Stimulated activated memory B cell treated with anti-CD40 and anti-IgM and Interleukin-4, amounts not matched to agents 10 μg/mL and 1 μg/mL and 100 μg/mL, for 72 hours (primary cell): ENCODE measurements at regions not wholly inside any gene's neighbourhood (a gene's known extent, or its start where the extent isn't known, plus 50 kb on each side); places are given as distances from the start of the nearest gene placed in this dataset.
"Not testable (repeated sequence)": the region's sequence is repeated elsewhere in the genome, so short reads cannot be mapped to it uniquely, and the experiment has no call there.

Experiments used
- ATAC-seq: fragments of 150-1000 bp; cut with Tn5 transposase; 2 replicates; pipeline ENCODE4 v1.10.0; 2021
- H3K27ac Mint-ChIP-seq: one replicate; pipeline ENCODE4 v1.8.0; 2022; ENCODE audit warnings: mild to moderate bottlenecking, mixed read lengths
- H3K27me3 Mint-ChIP-seq: one replicate; pipeline ENCODE4 v1.8.0; 2022; ENCODE audit warnings: mixed read lengths
- H3K36me3 Mint-ChIP-seq: one replicate; pipeline ENCODE4 v1.8.0; 2022; ENCODE audit warnings: mixed read lengths
- H3K4me1 Mint-ChIP-seq: one replicate; pipeline ENCODE4 v1.8.0; 2022; ENCODE audit warnings: mixed read lengths
- H3K4me3 Mint-ChIP-seq: one replicate; pipeline ENCODE4 v1.8.0; 2022; ENCODE audit warnings: mild to moderate bottlenecking, moderate library complexity, mixed read lengths
- H3K9me3 Mint-ChIP-seq: one replicate; pipeline ENCODE4 v1.8.0; 2022; ENCODE audit warnings: mixed read lengths

DNA sequence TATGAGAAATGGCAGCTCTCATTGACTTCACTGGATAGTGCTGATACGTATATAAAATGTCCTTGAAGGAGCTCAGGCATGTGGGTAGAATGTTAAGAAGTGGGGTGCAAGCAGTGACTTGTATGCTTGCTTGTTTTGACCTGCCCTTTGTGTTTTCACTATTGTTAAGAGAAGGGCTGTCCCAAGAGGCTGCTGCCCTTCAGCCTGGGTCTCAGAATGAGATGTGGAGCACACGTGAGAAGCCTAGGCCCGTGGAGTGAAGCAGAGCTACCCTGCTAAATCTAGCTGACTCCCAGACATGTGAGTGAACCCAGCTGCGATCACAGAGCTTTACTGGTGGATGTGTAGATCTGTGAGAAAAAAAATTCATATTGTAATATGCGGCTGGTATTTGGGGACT, 305.3 kb upstream of the RGS17 start:
- Mint-ChIP-seq H3K4me1 (no peaks in the 10 kb centered on the region), H3K27ac (no peak overlapping the region), H3K9me3 (peaks cover 4% of the 10 kb centered on the region), H3K36me3 (no peaks in the 10 kb centered on the region), H3K4me3 (no peak overlapping the region), H3K27me3 (no peaks in the 10 kb centered on the region)
- no peak for ATAC-seq

DNA sequence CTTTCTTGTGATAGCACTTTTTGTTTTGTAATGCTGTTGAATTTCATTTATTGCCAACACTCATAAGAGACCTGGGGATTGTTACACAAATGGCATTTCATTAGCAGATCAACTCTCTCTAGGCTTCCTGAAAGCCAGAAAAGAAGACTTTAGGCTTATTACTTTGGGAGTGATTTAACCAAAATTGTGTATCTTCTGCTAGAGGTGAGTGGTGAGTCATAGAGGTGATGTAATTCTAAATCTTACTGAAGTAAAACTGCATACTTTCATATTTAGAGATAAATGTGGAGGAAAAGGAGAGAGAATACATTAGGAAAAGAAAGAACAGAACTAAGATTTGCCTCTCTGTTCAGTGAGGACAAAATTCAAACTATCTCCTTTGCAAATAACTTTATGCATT, 304.7 kb upstream of the RGS17 start:
- H3K4me3 Mint-ChIP-seq: no peak overlapping the region
- H3K27me3 Mint-ChIP-seq: no peaks in the 10 kb centered on the region
- H3K36me3 Mint-ChIP-seq: no peaks in the 10 kb centered on the region
- ATAC-seq: no peak
- no peak overlapping the region for H3K27ac Mint-ChIP-seq
- H3K9me3 Mint-ChIP-seq: peaks cover 4% of the 10 kb centered on the region
- H3K4me1 Mint-ChIP-seq: no peaks in the 10 kb centered on the region

DNA sequence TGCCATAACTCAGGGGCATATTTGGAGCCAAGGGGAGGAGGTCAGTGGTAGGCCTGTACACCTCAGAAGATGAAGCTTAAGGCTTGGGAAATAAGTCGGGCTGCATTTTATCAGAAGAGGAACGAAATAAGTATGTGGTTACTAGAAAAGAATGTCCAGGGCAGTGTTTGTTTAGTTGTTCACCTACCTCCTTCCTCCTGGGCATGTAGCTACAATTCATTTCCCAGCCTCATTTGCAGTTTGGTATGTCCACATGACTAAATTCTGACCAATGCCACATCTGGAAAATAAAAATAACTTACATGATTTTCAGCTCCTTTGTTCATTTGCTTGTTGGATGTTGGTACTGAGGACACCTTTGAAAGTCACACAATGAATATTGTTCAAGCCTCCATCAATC, 294.5 kb upstream of the RGS17 start:
- H3K4me3 Mint-ChIP-seq: no peak overlapping the region
- H3K36me3 Mint-ChIP-seq: no peaks in the 10 kb centered on the region
- no peak for ATAC-seq
- H3K27ac Mint-ChIP-seq: no peak overlapping the region
- no peaks in the 10 kb centered on the region for H3K27me3 Mint-ChIP-seq
- no peaks in the 10 kb centered on the region for H3K4me1 Mint-ChIP-seq
- H3K9me3 Mint-ChIP-seq: peaks cover 3% of the 10 kb centered on the region

DNA sequence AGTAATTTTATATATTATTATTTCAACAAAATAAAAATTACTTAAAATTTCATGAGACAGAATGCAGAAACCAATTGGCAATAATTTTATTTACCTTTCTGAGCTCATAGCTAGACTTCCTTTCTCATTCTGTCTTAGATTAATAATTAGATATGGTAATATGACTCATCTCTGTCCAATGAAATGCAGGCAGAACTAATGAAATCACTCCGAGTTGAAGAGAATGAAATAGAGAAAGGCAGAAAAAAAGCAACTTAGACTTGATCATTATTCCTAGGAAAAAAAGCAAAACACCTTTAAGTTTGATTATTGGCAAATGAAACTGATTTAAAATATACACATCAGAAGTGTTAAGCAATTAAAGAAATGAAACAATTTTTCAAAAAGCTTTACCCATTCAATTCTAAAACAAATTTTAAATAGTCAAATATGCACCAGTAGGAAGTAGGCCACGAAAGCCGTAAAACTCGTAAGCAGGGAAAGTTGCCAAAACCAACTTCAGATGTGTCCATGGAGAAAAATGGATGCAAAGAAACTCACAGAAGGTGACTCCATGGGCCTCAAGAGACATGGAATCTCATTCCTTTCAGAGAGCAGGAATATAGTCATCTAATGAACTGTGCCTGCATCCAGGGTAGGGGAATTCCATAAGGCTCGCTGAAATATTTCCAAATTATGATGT, 293.8 kb upstream of the RGS17 start:
- ATAC-seq: no peak
- Mint-ChIP-seq H3K9me3 (no peaks in the 10 kb centered on the region), H3K36me3 (no peaks in the 10 kb centered on the region), H3K27ac (no peak overlapping the region), H3K4me1 (no peaks in the 10 kb centered on the region), H3K27me3 (no peaks in the 10 kb centered on the region), H3K4me3 (no peak overlapping the region)

DNA sequence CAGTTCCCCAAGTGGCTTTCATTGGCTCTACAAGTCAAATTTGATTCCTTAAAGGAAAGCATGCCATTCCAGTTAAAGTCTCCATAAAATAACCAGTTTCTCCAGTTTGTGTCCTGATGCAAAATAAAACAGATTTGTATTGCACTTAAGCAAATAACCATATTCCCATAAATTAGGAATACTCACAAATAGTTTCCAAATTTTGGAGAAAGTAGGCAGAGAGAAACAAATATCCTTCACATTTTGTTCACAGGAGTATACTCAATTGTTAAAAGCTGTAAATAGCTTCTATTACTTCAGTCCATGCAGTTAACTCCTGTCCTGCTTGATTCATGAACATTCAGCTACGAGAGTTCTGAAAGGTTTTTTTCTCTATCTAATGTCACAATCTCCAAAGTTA, 281.4 kb upstream of the RGS17 start:
- H3K27ac Mint-ChIP-seq: no peak overlapping the region
- H3K4me3 Mint-ChIP-seq: no peak overlapping the region
- no peak for ATAC-seq
- H3K36me3 Mint-ChIP-seq: no peaks in the 10 kb centered on the region
- no peaks in the 10 kb centered on the region for H3K4me1 Mint-ChIP-seq
- no peaks in the 10 kb centered on the region for H3K27me3 Mint-ChIP-seq
- peaks cover 2% of the 10 kb centered on the region for H3K9me3 Mint-ChIP-seq

DNA sequence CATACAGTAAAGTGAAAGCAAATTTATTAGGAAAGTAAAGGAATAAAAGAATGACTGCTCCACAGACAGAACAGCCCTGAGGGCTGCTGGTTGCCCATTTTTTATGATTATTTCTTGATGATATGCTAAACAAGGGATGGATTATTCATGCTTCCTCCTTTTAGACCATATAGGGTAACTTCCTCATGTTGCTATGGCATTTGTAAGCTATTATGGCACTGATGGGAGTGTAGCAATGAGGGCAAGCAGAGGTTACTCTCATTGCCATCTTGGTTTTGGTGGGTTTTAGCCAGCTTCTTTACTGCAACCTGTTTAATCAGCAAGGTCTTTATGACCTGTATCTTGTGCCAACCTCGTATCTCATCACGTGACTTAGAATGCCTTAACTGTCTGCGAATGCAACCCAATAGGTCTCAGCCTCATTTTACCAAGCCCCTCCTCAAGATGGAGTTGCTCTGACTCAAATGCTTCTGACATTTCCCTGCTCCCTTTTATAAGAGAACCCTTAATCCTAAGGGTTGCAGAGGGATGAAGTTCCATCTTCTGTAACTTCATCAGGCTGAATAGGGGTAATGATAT, 280.1 kb upstream of the RGS17 start:
- no peaks in the 10 kb centered on the region for H3K27me3 Mint-ChIP-seq
- H3K4me1 Mint-ChIP-seq: no peaks in the 10 kb centered on the region
- no peak overlapping the region for H3K27ac Mint-ChIP-seq
- no peak overlapping the region for H3K4me3 Mint-ChIP-seq
- H3K9me3 Mint-ChIP-seq: peaks cover 5% of the 10 kb centered on the region
- no peaks in the 10 kb centered on the region for H3K36me3 Mint-ChIP-seq
- ATAC-seq: no peak

DNA sequence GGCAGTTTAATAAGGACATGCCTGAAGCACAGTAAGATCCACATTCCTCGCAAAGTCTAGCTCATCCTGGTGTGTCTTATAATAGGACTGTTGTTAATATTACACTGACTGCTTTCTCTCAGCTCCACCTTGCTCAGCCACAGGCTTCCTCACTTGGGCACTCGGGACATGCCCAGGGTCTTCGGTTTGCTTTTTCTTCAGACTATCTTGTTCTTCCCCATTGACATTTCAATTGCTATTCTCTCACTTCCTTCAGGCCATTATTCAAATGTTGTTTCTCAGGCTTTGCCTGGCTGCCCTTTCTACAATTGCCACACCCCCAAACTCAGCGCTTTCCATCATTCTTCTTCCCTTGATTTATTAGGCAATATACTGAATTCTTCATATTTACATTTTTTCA, 274.8 kb upstream of the RGS17 start:
- Mint-ChIP-seq H3K27ac (no peak overlapping the region), H3K4me3 (no peak overlapping the region), H3K4me1 (no peaks in the 10 kb centered on the region), H3K36me3 (no peaks in the 10 kb centered on the region), H3K27me3 (no peaks in the 10 kb centered on the region), H3K9me3 (peaks cover 3% of the 10 kb centered on the region)
- no peak for ATAC-seq

DNA sequence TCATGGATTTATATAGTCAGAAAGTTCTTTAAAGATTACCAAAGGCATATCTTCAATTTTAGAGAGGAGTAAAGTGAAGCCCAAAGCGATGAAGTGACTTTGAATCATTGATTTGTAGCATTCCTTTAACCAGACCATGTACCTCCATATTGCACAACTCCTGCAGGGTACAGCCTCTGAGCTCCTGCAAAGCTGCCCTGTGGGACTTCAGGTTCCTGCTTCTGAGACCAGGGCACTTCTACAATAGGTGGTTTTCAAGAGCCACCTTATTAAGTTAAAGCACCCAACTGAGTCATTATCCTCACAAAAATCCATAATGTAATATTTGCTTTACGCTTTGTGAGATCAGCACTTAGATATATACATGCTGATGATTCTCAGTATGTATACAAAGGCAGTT, 270.7 kb upstream of the RGS17 start:
- H3K27me3 Mint-ChIP-seq: no peaks in the 10 kb centered on the region
- no peak overlapping the region for H3K27ac Mint-ChIP-seq
- H3K9me3 Mint-ChIP-seq: peaks cover 5% of the 10 kb centered on the region
- no peaks in the 10 kb centered on the region for H3K4me1 Mint-ChIP-seq
- no peak overlapping the region for H3K4me3 Mint-ChIP-seq
- ATAC-seq: no peak
- H3K36me3 Mint-ChIP-seq: no peaks in the 10 kb centered on the region

DNA sequence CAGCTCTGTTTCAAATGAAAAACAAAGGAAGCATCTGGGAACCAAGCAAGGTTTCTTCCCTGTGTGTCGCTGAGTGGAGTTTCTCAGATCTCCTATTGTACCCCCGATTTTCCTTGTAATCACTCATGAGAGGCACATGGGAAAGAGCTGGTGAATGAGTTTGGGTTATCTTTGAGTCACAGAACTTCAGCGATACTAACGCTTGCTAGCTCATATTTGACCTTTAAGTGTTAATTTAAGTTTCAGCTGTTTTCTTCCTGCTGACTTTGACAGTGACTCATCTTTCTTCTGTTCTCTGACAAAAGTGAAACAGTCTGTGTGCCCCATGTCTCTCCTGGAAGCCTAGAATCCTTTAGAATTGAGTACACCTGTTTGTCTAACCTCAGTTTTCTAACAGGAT, 261.1 kb upstream of the RGS17 start:
- Mint-ChIP-seq H3K27me3 (no peaks in the 10 kb centered on the region), H3K4me3 (no peak overlapping the region), H3K4me1 (no peaks in the 10 kb centered on the region), H3K36me3 (no peaks in the 10 kb centered on the region), H3K27ac (no peak overlapping the region), H3K9me3 (peaks cover 10% of the 10 kb centered on the region)
- no peak for ATAC-seq

DNA sequence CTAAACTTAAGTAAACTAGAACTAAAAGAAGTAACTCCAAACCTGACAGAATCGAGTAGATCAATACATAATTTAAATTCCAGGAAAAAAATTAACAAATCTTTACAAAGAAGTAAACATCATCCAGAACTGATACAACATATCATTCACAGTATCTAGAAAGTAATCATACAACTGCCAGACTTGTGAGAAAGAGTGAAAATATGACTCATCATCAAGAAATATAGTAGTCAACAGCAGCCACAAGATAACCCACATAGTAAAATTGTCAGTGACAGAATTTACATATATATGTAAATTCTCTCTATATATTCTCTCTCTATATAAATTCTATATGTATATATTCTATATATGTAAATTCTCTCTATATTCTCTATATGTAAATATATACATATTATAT, 242.8 kb upstream of the RGS17 start:
- Mint-ChIP-seq H3K27me3 (no peaks in the 10 kb centered on the region), H3K4me3 (no peak overlapping the region), H3K9me3 (no peaks in the 10 kb centered on the region), H3K4me1 (no peaks in the 10 kb centered on the region), H3K27ac (no peak overlapping the region), H3K36me3 (no peaks in the 10 kb centered on the region)
- ATAC-seq: no peak

DNA sequence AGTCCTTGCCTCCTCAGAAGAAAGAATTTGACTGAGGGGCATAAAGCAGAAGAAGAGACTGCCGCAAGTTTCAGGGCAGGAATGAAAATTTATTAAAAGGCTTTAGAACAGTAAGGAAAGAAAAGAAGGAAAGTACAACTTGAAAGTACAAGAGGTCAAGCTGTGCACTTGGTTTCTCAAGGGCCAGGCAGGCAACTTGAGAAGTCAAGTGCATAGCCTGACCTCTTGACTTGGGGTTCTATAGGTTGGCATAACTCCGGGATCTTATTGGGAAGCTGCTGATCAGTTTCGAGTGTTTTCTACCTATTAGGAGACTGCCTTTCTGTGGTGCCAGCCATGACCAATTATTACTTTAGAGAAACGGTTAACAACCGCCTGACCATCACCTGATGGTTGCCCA, 237.0 kb upstream of the RGS17 start:
- Mint-ChIP-seq H3K4me3 (no peak overlapping the region), H3K4me1 (no peaks in the 10 kb centered on the region), H3K27me3 (no peaks in the 10 kb centered on the region), H3K36me3 (no peaks in the 10 kb centered on the region), H3K27ac (no peak overlapping the region), H3K9me3 (peaks cover 1% of the 10 kb centered on the region)
- ATAC-seq: no peak

DNA sequence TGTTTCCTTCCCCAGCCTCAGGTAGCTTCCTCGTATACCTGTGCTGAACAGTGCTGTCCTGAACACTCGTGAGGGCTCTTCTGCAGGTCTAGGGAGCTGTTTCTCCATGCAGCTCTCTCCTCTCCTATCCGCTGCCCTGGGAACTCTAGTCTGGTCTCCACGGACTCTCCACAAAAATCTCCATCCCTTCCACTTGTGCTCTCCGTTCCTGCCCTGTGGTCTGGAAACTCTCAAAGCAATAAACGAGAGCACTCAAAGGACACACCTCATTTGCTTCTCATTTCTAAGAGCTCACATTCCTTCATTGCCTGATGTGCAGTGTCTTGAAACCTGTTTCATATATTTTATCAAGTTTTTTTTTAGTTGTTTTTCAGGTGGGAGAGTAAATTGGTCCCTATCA, 235.9 kb upstream of the RGS17 start:
- H3K27me3 Mint-ChIP-seq: no peaks in the 10 kb centered on the region
- no peak overlapping the region for H3K27ac Mint-ChIP-seq
- no peak for ATAC-seq
- H3K9me3 Mint-ChIP-seq: peaks cover 3% of the 10 kb centered on the region
- H3K36me3 Mint-ChIP-seq: no peaks in the 10 kb centered on the region
- H3K4me3 Mint-ChIP-seq: no peak overlapping the region
- no peaks in the 10 kb centered on the region for H3K4me1 Mint-ChIP-seq

DNA sequence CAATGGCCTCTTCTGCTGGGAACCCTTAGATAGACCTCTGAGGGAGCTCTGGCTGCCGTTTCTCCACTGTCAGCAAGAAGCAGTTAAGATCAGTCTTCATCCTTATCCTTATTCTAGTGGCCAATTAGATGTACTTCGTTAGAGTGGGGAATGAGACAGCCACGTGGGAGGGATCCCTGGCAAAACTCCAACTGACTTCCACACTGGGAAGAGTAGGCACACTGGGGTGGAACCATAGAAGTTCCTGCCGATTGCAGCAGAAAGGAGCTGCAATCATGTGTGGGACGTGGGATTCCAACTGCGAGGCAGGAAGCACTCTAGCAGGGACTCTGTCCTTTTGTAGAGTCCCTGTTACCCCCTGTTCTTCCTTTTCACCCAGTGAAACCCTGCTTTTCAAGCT, 226.3 kb upstream of the RGS17 start:
- Mint-ChIP-seq H3K36me3 (no peaks in the 10 kb centered on the region), H3K27me3 (no peaks in the 10 kb centered on the region), H3K27ac (no peak overlapping the region), H3K9me3 (peaks cover 3% of the 10 kb centered on the region), H3K4me1 (no peaks in the 10 kb centered on the region), H3K4me3 (no peak overlapping the region)
- ATAC-seq: no peak

DNA sequence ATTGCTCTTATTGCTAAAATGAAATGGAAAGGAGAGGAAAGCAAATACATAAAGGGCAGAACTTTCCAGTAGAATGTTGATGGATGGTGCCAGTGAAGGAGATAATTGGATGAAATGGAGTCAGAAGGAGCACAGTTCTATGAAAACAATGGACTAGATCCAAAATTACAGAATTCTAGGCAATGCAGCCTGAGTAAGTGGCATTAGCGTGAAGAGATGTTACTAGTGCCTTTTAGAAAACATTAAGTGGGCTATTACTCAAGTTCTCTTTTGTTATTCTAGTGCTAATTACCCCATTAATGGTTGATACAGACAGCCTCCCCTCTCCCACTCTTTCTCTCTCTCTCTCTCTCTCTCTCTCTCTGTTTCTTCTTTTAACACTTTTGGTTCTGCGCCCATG, 209.5 kb upstream of the RGS17 start:
- no peak overlapping the region for H3K27ac Mint-ChIP-seq
- H3K9me3 Mint-ChIP-seq: peaks cover 5% of the 10 kb centered on the region
- no peaks in the 10 kb centered on the region for H3K36me3 Mint-ChIP-seq
- H3K4me3 Mint-ChIP-seq: no peak overlapping the region
- H3K4me1 Mint-ChIP-seq: no peaks in the 10 kb centered on the region
- H3K27me3 Mint-ChIP-seq: no peaks in the 10 kb centered on the region
- no peak for ATAC-seq

DNA sequence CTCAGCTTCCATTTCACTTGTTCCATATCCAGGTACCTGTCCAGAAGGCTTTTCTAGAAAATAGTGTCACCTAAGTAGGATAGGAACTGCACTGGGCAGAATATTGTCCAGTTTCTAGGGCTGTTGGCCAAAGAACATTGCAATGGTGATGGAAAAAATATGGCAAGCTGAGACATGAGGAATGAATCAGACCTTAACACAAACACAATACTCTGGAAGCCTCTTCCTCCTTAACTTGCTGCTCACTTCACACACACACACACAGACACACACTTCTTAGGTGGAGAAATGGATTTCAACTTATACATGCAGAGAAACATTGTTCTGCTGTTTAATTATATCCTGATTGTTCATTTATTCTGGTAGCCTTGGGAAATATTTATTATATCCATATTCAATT, 203.0 kb upstream of the RGS17 start:
- ATAC-seq: no peak
- no peak overlapping the region for H3K4me3 Mint-ChIP-seq
- peaks cover 19% of the 10 kb centered on the region for H3K9me3 Mint-ChIP-seq
- no peaks in the 10 kb centered on the region for H3K36me3 Mint-ChIP-seq
- H3K27ac Mint-ChIP-seq: no peak overlapping the region
- no peaks in the 10 kb centered on the region for H3K4me1 Mint-ChIP-seq
- no peaks in the 10 kb centered on the region for H3K27me3 Mint-ChIP-seq

DNA sequence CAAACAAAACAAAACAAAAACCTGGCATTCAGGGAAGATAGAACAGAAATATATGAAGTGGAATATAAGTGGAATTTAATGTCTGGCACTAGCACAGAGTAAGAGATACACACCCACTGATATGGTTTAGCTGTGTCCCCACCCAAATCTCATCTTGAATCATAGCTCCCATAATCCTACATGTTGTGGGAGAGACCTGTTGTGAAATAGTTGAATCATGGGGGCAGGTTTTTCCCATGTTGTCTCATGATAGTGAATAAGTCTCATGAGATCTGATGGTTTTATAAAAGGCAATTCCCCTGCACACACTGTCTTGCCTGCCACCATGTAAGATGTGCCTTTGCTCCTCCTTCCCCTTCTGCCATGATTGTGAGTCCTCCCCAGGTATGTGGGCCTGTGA, 200.1 kb upstream of the RGS17 start:
- not testable (repeated sequence) for H3K4me3 Mint-ChIP-seq

DNA sequence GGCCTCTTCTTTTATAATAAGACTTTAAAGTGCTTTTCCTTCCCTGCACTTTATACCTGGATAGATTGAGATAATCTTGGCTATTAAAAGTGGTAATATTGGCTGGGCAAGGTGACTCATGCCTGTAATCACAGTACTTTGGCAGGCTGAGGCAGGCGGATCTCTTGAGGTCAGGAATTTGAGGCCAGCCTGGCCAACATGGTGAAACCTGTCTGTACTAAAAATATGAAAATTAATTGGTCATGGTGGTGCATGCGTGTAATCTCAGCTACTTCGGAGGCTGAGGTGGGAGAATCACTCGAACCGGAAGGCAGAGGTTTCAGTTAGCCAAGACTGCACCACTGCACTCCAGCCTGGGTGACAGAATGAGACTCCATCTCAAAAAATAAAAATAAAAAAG, 197.1 kb upstream of the RGS17 start:
- ATAC-seq: no peak
- Mint-ChIP-seq H3K4me3 (no peak overlapping the region), H3K27me3 (no peaks in the 10 kb centered on the region), H3K27ac (no peak overlapping the region), H3K9me3 (peaks cover 14% of the 10 kb centered on the region), H3K36me3 (no peaks in the 10 kb centered on the region), H3K4me1 (no peaks in the 10 kb centered on the region)

More for the DNA sequence above, 200.1 kb upstream of the RGS17 start:
- H3K27me3 Mint-ChIP-seq, ATAC-seq, H3K27ac Mint-ChIP-seq, H3K36me3 Mint-ChIP-seq, H3K4me1 Mint-ChIP-seq: not testable (repeated sequence)
- peaks cover 16% of the 10 kb centered on the region for H3K9me3 Mint-ChIP-seq
